Vagina (tissue), 2 donors: ENCODE measurements at regions not wholly inside any gene's neighbourhood (a gene's known extent, or its start where the extent isn't known, plus 50 kb on each side); places are given as distances from the start of the nearest gene placed in this dataset.

Experiments used
- CTCF ChIP-seq, 3 experiments: fragments of 450-650 bp in 2 of 3; fragments of 200-600 bp in 1 of 3; sonication (generic) in 1 of 3; IDR thresholded peaks; one replicate each; pipeline ENCODE4 v1.5.1; 2017 to 2019; ENCODE audit warnings: antibody characterized with exemption in 3 of 3, mild to moderate bottlenecking in 2 of 3, moderate library complexity in 2 of 3
- POLR2A ChIP-seq, 2 donors: fragments of 450-650 bp; IDR thresholded peaks; one replicate each; pipeline ENCODE4 v1.6.1; 2017; ENCODE audit warnings: antibody characterized with exemption in 2 of 2, mild to moderate bottlenecking in 2 of 2, moderate library complexity in 2 of 2

DNA sequence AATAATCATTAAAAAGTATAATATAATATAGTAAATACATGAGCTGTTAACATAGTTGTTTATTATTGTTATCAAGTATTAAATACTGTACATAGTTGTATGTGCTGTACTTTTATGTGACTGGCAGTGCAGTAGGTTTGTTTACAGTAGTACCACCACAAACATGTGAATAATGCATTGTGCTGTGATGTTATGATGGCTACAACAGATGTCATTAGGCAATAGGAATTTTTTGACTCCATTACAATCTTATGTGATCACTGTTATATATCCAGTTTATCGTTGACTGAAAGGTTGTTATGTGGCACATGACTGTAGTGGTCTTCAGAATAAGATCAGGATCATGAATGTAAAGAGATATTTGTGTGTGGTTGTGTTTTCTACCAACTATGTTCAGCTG is 577.8 kb downstream of the JRKL start:
- no peak for TF ChIP-seq CTCF (IDR thresholded peaks at IDR 0.05)
- TF ChIP-seq POLR2A (IDR thresholded peaks at IDR 0.05): no peak
